NCI-H2227 (cell line): ENCODE measurements at regions not wholly inside any gene's neighbourhood (a gene's known extent, or its start where the extent isn't known, plus 50 kb on each side); places are given as distances from the start of the nearest gene placed in this dataset.

Experiments
- DNase-seq: peaks from one replicate; lab custom pipeline; 2025; ENCODE audit not compliant: unreplicated experiment; lab: John Stamatoyannopoulos, UW

- DNase-seq, result no peak
Observed at GRCh38 chr2:109070290-109070689, 58.7 kb upstream of the SH3RF3 start.

DNA sequence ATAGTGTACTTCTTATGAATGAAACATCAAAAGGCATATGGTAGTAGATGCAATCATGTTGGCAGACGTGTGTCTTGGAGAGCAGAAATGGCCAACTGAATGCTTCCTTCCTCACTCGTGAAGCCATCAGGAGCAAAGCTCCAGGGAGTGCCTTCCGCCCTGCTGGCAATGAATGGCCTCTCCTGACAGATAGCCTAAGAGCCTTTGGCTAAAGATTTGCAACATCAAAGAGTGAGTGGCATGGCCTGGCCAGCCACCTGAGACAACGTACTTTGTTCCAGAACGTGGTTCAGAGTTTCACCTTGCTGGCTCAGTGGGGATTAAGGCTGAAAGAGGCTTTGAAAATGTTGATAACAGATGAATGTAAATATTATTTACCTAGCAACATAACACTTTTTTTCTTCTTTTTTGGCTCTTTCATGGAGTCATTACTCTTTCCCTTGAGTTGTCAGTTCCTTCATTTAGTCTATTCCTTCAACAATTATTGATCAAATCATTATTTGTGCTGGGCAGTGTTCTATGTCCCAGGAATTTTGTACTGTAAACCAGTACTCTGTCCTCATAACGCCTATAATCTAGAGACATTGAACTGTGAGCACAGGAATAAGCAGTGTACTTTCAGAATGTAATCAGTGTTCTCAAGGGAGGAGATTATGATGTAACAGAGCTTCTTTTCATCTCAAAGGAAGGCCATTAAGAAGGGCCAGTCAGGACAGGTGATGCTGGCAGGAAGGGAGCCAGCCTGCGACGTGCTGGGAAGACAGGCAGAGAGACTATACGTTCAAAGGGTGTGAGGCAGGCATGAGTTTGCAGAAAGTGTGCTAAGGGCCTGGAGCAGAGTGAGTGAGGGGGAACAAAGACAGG lies 59.4 kb upstream of the SH3RF3 start:
- DNase-seq, result no peak

- no peak for DNase-seq
Observed at GRCh38 chr2:109068811-109069210, 60.2 kb upstream of the SH3RF3 start.

DNA sequence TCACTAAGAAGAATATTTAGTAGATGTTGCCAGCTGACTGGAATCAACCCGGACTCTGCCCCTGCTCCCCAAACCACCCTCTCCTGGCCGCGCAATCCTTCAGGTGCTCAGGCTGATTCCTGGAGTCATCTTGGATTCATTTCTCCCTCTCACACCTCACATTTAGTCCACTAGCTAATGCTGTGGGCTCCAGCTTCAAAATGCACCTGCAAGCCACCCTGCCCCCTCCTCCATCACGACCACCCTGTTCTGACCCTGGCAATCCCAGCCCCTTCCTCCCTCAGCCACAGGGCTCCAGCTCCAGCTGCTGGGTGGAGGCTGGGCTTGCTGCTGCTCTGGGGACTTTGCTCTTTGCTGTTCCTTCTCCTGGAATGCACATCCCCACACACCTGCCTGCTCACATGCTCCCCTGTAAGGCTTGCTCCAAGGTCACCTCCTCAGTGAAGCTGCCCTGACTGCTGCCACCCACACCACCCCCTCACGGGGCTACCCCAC lies 61.3 kb upstream of the SH3RF3 start:
- no peak for DNase-seq

- peak; percentile 52 for DNase-seq
Observed at GRCh38 chr2:109066917-109067597, 61.9 kb upstream of the SH3RF3 start.

- DNase-seq, result peak; percentile 39
Observed at GRCh38 chr2:109066501-109066900, 62.5 kb upstream of the SH3RF3 start.

GRCh38 chr2:109065391-109065734 lies 63.6 kb upstream of the SH3RF3 start:
- no peak for DNase-seq

- no peak for DNase-seq
Observed at GRCh38 chr2:109064660-109065390, 64.2 kb upstream of the SH3RF3 start.

GRCh38 chr2:109062859-109063700 lies 65.9 kb upstream of the SH3RF3 start:
- DNase-seq, result no peak

- no peak for DNase-seq
Observed at GRCh38 chr2:109062145-109062858, 66.7 kb upstream of the SH3RF3 start.

- DNase-seq, result no peak
Observed at GRCh38 chr2:109061736-109062135, 67.3 kb upstream of the SH3RF3 start.

- no peak for DNase-seq
Observed at GRCh38 chr2:109060496-109060895, 68.5 kb upstream of the SH3RF3 start.

GRCh38 chr2:109059474-109060165 lies 69.4 kb upstream of the SH3RF3 start:
- no peak for DNase-seq

DNA sequence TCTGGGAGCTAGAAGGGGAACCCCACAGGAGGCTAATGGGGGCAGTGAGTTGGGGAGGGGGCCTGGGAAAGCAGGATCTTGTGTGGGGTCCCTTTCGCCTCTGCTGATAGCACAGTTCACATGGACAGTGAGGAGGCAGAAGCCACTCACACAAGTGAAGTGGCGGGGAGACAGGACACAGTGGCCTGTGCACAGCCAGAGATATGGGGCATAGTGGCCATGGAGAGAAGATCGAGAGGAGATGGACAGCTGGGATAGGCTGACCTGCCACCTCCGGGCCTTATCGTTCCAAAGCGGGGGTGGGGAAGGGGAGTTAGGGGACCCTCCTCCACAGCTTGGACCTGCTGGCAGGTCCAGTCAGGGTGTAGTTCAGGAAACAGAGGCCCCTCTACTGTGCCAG lies 69.8 kb upstream of the EDAR start:
- no peak for DNase-seq

GRCh38 chr2:109058191-109058632 lies 69.2 kb upstream of the EDAR start:
- peak; percentile 65 for DNase-seq

GRCh38 chr2:109057686-109058085 lies 68.7 kb upstream of the EDAR start:
- DNase-seq, result peak; percentile 33

GRCh38 chr2:109055435-109055834 lies 66.4 kb upstream of the EDAR start:
- no peak for DNase-seq

DNA sequence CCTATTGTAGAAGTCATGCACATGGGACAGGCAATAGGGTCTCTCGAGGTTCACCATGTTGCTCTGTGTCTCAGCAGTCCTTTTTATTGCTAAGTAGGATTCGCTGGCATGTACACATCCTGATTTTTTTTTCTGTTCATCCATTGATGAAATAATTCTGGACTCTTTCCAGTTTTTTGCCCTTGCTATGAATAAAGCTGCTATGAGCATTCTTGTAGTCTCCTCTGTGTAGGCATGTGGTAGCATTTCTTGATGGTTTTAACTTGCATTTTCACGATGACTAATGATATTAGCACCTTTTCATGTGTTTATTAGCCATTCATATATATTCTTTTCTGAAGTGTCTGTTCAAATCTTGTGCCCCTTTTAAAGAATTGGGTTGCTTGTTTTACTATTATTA lies 65.8 kb upstream of the EDAR start:
- DNase-seq, result no peak

- no peak for DNase-seq
Observed at GRCh38 chr2:109053716-109054115, 64.7 kb upstream of the EDAR start.
